ENCODE measurements at regions not wholly inside any gene's neighbourhood (a gene's known extent, or its start where the extent isn't known, plus 50 kb on each side); places are given as distances from the start of the nearest gene placed in this dataset.
"Not testable (repeated sequence)": the region's sequence is repeated elsewhere in the genome, so short reads cannot be mapped to it uniquely, and the experiment has no call there.

DNA sequence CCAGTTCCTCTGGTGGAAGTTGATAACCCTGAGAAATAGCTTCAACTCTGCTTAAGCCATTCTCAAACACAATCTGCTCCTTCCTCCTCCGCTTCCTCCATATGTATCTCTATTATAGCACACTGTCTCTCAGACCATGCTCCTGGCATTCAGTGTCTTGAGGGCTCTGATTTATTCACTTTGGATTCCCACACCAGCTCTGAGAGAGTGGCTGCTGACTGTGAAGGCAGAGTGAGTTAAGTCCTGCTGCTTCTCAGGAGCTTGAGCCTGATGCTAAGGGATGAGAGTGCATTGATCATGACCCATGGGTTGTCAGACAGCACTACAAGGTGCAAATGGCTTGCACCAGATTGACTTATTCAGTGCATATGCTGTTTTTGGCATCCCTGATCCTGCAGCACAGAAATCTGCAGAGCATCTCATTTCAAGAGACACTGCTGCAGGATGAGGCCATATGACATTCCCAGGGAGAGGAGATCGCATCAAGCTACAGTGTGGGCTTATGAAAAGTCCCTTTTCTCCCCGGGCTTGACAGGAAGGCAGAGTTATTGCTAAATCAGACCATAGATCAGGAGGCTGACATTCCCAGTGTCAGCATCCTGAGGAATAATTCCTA, 500.5 kb upstream of the RAB6C start:
- DNase-seq = no peak

DNA sequence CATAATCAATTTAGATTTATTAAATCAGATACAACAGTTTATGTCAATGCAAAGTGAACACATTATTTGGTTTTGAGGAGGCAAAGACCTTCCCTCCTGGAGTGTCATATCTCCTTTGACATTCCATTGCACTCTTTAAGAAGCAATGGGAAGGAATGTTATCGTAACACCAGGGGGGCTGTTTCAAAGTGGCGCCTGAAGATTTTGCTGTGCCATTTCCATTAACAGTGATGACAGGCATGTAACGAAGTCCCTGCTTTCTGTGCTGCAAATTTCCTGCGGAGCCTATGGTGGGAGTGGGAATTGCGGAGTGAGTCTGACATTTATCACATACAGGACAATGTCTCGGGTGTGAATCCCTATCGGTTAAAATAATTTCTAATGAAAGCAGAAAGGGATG, 499.6 kb upstream of the RAB6C start:
- no peak for DNase-seq

DNA sequence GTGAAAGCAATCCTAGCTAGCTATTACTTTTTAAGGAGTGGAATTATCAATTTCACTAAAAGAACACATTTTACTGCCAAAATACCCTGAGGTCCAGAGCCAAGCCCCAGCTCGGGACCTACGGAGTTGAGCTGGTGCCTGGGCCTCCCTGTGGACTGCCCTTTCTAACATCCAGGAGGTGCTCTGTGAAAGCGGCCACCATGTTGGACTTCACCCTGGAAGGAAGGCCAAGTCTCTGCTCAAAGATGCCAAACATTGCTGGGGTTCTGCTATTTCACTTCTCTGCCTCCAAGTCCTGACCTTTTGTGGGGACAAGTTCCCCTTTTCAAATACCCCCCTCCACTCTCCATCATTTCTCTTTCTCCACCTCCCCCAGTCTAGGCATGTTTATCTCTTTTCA, 498.7 kb upstream of the RAB6C start:
- no peak for DNase-seq

DNA sequence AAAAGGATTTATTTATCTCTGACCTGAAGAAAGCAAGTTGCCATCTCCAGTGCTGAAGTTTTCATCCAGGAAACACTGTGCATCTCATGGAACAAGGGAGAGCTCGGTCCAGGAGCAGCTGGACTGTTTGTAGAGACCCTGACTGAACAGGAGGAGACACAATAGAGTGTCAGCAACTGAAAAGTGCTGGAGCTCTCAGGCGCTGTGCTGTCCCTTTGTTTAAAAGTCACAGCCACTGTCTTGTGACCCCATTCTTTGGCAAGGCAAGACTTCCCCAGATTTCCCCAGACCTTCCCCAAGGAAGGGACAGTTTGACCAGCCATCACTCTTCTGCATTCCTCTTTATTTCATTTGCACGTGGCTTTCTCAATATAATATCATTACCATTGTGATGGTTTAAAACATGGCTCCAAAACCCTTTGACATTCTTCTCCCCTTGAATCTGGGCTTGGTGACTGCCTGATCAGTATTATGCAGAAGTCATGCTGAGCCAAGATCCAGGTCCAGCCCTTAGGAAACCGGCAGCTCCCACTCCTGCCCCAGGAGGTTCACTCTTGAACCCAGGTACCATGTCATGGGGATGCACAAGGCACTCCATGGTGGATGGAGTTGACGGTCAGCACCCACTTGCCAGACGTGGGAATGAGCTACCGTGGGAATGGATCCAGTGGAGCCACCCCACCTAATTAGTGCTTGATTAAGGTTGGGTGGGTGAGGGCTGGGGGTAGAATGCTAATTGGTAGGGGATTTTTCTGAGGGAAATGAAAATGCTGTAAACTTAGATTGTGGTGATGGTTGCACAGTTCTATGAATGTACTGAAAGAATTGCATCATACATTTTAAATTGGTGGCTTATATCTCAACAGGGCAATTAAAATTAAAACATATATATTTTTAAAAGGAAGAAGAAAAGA, 497.9 kb upstream of the RAB6C start:
- DNase-seq = no peak

DNA sequence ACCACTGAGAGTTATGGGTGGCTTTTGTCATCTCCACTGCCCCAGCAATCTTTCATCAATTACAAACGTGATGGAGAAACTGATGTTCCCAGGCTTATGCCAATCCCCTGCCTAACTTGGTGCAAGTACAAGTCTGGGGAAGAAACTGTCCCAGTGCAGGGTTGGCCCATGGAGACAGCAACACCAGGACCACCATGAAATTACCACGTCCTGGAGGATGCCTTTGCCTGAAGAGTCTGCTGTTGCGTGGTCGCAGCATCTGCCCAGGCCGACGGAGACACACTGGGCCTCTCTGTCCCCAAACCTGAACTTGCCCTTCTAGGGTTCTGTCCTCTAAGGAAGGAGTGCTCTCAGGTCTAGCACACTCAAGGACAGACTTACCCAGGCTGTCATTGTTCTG, 496.8 kb upstream of the RAB6C start:
- no peak for DNase-seq

DNA sequence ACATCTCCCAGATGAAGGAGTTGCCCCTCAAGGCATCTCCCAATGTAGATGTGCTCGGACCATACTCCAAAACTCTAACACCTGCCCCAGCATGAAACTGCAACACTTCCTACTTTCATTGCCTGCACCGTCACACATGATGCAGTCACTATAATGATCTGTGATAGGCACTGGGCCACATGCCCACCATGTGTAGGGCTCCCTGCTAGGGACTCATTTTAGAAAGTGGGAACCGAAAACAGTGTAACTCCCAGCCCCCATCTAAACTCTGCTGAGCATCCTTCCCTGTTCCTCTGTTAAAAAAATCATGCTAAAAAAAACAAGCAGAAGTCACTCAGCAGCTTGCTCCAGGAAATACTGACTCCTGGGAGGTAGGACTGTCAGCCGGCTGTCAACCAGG, 496.1 kb upstream of the RAB6C start:
- no peak for DNase-seq

DNA sequence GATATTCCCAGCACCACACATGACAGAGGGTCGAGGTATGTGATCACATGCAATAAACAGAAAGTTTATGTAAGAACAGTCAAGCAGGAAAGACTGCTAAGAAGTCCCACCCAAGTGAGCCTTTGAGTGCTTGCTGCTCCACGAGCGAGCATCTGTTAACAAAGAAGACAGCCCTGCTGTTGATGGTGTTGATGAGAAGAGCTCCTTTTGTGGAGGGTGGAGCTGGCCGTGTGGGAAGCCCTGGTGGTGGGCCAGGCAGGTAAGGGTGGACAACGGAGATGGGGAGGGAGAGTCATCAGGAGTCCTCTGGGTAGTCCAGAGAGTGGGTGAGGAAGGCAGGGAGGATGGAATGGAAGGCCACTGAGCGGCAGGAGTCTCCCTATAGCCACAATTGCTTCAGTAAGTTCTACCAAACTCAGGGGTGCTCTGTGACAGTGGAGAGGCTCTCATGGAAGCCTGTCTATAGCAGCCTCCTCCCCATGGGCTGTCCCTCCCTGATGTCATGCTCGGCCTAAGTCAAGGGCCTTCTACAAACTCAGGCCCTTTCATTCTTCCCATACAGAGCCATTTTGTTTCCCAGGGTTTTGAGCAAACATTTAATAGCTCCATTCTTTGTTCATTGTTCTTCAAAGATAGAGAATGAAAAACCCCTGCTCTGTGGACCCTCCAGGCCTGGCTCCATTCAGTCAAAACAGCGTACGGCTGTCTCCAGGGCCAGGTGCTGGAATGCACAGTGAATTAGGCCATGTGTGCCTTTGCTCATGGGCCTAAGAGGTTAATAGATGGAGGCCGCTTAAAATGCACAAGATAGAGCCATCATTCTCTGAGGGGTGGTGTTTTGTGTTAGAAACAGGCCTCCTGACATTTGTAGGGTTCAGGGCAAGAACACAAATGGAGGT, 494.2 kb upstream of the RAB6C start:
- DNase-seq = no peak

DNA sequence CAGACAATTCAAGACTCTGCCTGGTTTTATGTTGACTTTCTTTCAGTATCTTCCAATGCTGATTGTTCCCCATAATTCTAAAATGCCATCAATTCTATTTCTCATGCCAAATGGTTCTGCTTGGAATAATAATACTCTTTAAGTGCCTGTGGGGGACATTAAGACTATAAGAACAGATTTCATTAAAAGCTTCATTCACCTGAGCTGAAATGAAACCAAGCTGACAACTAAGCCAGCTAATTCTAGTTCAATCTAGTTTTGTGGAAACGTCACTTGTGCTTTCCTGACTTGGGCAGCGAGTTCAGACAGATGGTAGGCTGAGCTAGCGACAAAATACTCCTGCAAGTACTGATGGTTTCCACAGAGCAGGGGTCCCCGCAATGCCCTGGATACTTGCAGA, 491.1 kb upstream of the RAB6C start:
- no peak for DNase-seq

DNA sequence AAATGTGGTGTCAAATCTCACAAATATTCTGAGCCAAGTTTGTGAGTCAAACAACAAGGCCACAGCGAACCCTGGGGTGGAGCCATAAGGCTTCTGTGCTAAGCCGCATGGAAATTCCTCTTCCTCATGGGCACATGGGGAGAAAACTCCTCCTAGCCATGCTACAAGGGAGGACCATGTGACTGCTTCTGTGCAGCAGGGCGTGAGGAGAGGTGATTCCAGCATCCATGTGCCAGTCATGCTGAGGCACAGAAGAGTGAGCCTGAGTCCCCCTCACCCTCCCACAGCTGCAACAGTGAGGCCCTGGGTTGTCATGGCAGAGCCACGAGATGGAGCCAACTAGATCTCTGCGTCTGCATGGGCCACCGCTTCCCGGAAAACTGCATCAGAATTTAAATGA, 488.8 kb upstream of the RAB6C start:
- DNase-seq = no peak

DNA sequence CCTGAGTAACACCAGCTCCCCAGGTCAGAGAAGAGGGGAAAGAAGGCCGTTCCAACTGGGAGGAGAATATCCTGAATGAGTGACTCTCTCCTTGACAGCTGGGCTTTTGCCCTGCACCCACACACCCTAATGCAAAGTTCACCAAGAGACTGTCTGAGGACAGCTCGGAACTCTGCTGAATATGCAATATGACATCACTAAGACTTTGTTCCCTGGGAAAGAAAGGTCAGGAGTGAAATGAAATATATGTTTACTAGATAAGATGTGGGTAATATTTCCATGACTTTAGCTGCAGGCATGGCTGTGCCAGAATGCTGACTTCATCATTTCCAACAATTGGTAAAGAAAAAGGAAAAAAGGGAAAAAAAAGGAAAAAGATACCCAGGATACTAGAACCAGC, 488.2 kb upstream of the RAB6C start:
- DNase-seq = no peak

DNA sequence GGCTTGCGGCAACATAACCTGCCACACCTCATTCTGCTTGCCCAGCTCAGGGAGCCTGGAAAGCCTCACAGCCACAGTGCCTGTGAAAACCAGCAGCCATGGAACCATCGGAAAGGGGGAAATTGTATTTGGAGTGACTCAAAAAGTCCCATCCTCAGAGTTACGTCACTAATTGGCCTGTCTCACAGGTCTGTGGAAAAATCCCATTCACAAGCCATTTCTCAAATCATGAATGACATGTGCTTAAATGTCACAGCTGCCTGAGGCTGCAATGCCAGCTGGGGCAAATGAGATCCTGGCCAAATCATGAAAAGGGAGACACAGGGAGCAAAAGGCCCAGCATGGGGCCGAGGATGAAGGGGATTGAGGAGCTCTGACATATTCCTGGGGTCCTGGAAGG, 486.9 kb upstream of the RAB6C start:
- no peak for DNase-seq

DNA sequence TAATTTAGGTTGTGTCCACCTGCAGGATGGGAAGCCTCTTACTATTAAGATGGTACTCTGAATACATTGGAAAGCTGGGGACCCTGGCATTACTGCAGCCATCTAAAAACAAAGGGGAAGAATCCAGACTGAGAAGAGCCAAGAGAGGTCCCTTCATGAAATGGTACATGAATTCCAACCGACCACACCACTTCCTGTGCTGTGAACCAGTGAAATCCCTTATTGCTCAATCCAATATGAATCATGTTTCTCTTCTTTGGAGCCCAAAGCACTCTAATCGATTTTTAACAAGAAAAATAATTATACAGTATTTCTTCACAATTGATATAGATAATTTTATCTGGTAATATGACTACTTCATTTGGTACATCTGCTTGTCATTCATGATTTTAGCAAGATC, 479.7 kb upstream of the RAB6C start:
- DNase-seq = no peak

DNA sequence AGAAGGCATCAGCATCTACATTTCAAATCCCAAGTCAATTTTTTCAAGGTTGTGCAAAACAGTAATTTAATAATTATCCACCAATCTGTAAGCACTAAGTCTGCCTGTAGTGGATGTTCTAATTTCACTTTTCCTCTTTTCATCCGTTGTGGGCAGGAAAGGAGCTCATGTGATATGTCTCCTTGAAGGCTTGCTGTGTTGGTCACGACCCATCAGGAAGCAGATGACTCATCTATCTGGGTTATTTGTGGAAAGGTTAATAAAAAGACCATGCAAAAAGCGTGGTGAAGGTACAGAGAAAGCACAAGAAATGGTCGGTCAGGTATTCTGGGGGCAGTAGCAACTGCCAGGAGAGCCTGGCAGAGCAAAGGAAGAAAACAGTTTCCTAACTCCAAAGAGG, 476.7 kb upstream of the RAB6C start:
- DNase-seq = no peak

DNA sequence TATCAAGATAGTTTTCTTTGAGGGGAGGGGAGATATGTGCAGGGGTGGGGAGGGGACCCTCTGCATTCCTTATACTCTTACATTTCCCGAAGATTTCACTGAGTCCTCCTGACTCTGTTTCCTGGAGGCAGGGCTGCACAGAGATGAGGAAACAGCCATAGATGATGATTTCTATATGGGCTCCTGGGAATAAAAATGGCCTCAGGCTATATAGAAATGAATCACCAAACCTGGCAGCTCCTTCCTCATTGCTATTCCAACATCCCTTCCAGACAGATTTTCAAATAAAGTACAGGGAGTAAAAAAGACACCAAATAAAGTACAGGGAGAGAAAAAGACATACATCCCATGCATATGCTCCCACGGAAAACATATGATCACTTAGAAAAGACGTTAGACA, 474.8 kb upstream of the RAB6C start:
- DNase-seq = no peak

DNA sequence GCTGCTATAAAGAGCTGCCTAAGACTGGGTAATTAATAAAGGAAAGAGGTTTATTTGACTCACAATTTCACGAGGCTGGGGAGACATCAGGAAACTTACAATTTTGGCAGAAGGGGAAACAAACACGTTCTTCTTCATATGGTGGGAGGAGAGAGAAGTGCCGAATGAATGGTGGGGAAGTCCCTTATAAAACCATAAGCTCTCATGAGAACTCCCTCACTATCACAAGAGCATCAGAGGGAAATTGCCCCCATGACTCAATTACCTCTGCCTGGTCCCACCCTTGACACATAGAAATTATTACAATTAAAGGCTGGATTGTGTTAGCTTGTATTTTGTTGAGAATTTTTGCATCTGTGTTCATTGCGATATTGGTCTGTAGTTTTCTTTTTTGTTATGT, 460.5 kb upstream of the RAB6C start:
- DNase-seq = no peak

DNA sequence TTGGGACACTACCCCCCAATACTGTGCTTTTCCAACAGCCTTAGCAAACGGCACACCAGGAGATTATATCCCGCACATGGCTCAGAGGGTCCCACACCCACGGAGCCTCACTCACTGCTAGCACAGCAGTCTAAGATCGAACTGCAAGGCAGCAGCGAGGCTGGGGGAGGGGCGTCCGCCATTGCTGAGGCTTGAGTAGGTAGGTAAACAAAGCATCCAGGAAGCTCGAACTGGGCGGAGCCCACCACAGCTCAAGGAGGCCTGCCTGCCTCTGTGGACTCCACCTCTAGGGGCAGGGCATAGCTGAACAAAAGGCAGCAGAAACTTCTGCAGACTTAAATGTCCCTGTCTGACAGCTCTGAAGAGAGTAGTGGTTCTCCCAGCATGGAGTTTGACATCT, 447.3 kb upstream of the RAB6C start:
- DNase-seq = not testable (repeated sequence)

DNA sequence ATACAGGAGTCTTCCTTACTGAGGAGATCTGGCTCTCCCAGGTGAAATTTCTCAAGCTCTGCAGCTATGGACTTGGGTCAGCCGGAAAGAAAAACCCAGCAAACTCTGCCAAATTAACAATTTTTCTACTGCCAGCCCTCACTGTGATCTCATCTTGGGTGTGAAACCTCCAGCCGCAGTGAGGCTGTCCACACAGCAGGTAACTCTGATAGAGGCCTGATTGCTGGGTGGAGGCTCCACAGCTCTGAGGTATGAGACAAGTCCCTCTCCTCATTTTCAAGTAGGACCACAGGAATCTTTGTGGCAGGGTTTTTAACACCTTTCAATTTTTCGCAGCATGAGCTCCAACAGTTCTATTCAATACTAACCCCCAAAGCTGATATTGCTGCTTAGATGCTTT, 430.6 kb upstream of the RAB6C start:
- DNase-seq = no peak

DNA sequence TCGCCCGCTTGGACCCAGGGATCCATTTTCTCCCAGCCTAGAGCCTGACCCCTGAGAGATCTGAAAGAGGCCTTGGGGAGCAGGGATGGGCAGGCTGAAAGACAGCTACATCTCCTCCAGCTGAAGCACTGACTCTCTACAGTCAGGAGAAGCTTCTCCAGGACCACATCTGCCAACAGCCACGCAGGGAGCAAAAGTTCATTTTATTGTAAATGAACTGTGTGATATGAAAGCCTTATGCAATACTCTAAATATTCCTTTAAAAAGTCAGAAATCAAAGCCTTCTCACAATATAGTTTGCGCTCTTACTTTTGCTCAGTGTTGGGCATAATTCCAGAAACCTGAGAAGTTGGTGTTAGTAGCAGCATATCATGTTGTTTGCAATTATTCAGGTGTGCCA, 428.9 kb upstream of the RAB6C start:
- DNase-seq = no peak

DNA sequence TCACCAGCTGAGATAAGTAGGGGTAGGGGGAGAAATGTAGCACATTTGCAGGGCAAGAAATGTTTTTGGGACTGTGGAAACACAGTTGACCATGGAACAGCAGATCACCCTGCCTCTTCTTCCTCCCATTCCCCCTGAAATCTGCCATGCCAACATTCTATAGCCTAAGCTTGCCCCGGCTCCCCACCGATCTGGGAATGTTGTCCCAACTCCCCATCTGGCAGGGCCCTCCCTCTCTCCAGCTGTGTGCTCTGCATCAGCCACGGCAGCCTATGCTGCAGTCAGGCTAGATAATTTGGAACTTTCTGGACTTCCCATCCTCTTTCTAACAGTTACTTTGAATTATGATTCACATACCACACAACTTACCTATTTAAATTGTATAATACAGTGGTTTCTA, 425.1 kb upstream of the RAB6C start:
- no peak for DNase-seq

DNA sequence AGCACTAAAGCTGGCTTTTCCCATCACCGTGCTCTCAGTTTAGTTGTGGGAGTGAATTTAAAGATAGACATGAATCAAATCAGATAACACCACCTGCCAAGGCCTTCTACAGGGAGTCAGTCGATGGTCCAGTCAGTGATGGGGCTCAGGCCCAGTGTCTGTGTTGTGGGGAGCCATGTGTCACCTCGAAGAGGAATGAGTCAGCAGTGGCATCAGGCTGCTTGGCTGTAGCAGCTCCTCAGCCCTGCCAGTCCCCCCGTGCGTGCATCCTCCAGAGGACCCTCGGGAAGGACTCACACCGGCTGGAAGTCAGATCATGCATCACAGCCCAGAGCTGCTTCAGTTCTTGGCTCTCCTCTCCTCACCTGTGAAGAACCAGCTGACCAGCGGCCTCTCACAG, 420.4 kb upstream of the RAB6C start:
- no peak for DNase-seq

DNA sequence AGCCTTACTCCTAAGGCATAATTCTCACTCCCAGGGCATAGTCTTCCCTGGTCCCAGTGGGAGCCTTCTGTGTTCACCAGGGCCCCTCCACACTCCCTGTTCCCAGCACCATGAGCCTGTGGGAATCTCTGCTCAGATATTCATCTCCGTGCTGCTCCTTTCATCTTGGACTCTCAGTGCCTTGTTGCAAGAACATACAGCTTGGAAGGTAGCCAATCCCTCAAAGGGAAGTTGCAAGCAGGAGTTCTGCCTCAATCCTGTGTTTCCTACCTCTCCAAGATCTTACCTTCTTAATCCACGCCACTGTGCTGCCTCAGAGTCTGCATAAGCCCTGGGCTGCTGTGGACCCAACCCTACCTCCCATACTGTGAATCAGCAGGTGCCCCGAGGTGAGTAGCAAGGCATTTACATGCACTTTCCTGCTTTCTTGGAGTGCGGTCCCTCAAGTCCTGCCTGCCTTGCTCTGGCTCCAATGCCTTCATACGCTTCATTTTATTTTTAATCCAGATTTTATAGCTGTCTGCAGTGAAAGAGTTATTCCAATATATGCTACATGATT, 413.8 kb upstream of the RAB6C start:
- no peak for DNase-seq

DNA sequence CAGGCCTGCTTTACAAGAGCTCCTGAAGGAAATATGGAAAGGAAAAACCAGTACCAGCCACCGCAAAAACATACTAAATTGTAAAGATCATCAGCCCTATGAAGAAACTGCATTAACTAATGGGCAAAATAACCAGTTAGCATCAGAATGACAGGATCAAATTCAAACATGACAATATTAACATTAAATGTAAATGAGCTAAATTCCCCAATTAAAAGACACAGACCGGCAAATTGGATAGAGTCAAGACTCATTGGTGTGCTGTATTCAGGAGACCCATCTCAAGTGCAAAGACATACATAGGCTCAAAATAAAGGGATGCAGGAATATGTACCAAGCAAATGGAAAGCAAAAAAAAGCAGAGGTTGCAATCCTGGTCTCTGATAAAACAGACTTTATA, 408.7 kb upstream of the RAB6C start:
- not testable (repeated sequence) for DNase-seq

DNA sequence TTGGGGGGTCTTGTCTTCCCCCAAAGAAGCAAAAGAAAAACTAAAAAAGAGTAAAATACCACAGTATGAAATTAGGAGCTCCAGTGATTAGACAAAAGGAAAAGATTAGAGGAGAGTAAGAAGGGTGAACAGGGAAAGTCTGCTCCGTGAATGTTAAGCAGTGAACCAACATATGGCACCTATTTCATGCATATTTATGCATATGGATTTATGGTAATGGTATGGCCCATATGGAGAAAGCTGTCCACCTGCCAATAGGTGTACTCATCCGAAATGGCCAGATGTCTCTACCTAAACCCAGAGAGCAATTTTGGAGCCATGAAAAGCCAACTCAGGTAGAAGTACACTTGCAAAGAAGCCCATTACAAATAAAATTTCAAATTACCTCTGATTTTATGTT, 404.0 kb upstream of the RAB6C start:
- DNase-seq = no peak
